ENCODE measurements at regions not wholly inside any gene's neighbourhood (a gene's known extent, or its start where the extent isn't known, plus 50 kb on each side); places are given as distances from the start of the nearest gene placed in this dataset.

GRCh38 chr10:4029866-4030265, 244.9 kb upstream of the KLF6 start:
- DNase-seq: no peak

- DNase-seq: no peak
Measured at GRCh38 chr10:4028854-4029583, 244.0 kb upstream of the KLF6 start.

GRCh38 chr10:4028027-4028471, 243.0 kb upstream of the KLF6 start:
- DNase-seq: no peak

GRCh38 chr10:4025339-4025738, 240.3 kb upstream of the KLF6 start:
- no peak for DNase-seq

- no peak for DNase-seq
Measured at GRCh38 chr10:4024516-4025245, 239.7 kb upstream of the KLF6 start.

GRCh38 chr10:4024027-4024426, 239.0 kb upstream of the KLF6 start:
- DNase-seq: no peak

GRCh38 chr10:4022473-4022872, 237.5 kb upstream of the KLF6 start:
- DNase-seq: no peak

- DNase-seq: no peak
Measured at GRCh38 chr10:4020631-4021030, 235.6 kb upstream of the KLF6 start.

- no peak for DNase-seq
Measured at GRCh38 chr10:4018054-4018511, 233.1 kb upstream of the KLF6 start.

GRCh38 chr10:4017336-4017735, 232.3 kb upstream of the KLF6 start:
- DNase-seq: no peak

- DNase-seq: no peak
Measured at GRCh38 chr10:4016214-4016740, 231.3 kb upstream of the KLF6 start.

- peak; percentile 39 for DNase-seq
Measured at GRCh38 chr10:4013651-4014121, 228.7 kb upstream of the KLF6 start.

- DNase-seq: no peak
Measured at GRCh38 chr10:4012848-4013247, 227.8 kb upstream of the KLF6 start.

GRCh38 chr10:4011136-4011812, 226.3 kb upstream of the KLF6 start:
- no peak for DNase-seq

- no peak for DNase-seq
Measured at GRCh38 chr10:4008676-4009382, 223.8 kb upstream of the KLF6 start.

GRCh38 chr10:4007771-4008170, 222.8 kb upstream of the KLF6 start:
- DNase-seq: no peak

- no peak for DNase-seq
Measured at GRCh38 chr10:4006858-4007257, 221.8 kb upstream of the KLF6 start.

- no peak for DNase-seq
Measured at GRCh38 chr10:4006051-4006450, 221.0 kb upstream of the KLF6 start.

- no peak for DNase-seq
Measured at GRCh38 chr10:4004990-4005389, 220.0 kb upstream of the KLF6 start.

- DNase-seq: no peak
Measured at GRCh38 chr10:4004144-4004543, 219.1 kb upstream of the KLF6 start.

GRCh38 chr10:4003348-4003973, 218.5 kb upstream of the KLF6 start:
- no peak for DNase-seq

GRCh38 chr10:4001811-4002210, 216.8 kb upstream of the KLF6 start:
- no peak for DNase-seq

Measured in stimulated activated CD4-positive, alpha-beta T cell treated with anti-CD3 and anti-CD28 coated beads, Interleukin-12 subunit alpha, Interleukin-12 subunit beta, amount 100 ng/mL, for 4 hours (primary cell).